GM06990 (cell line): ENCODE measurements at regions not wholly inside any gene's neighbourhood (a gene's known extent, or its start where the extent isn't known, plus 50 kb on each side); places are given as distances from the start of the nearest gene placed in this dataset.

Experiments
- DNase-seq: peaks from one replicate; pipeline ENCODE4 v3.0.0-alpha.2; 2011; ENCODE audit not compliant: insufficient read length; ENCODE audit errors: extremely low read depth
- H3K27me3 ChIP-seq: replicated peaks from 2 replicates; pipeline ENCODE4 v1.6.0; 2011; ENCODE audit warnings: low read length; ENCODE audit not compliant: control insufficient read depth, insufficient read depth
- H3K36me3 ChIP-seq: 2 replicates; pipeline ENCODE4 v1.5.1; 2011; ENCODE audit warnings: low read length; ENCODE audit not compliant: control insufficient read depth, insufficient read depth
- H3K4me3 ChIP-seq: replicated peaks from 2 replicates; pipeline ENCODE4 v1.5.1; 2011; ENCODE audit warnings: low read depth, mild to moderate bottlenecking, control low read depth, low read length
- CTCF ChIP-seq: IDR thresholded peaks from 2 replicates; pipeline ENCODE4 v1.5.1; 2011; ENCODE audit warnings: low read length, control low read depth, mild to moderate bottlenecking, inconsistent platforms; ENCODE audit not compliant: insufficient read depth, poor library complexity, severe bottlenecking

DNA sequence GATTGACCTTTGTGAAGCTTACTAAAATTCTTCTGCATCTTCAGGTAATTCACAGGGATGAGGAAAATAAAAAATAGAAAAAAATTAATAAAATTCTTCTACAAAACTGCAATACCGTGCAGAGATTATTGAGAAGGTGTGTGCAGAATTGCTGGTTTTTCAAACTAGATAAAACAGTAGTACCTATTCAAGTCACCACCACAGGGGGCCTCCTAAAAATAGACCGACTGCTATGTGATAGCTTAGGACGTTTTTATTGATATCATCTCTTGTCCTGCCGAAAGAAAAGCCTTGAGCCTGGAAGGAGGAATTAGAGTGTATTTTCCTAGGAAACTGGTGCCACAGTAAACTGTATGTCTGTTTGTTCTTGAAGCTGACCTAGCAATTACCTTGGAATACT is 325.9 kb downstream of the ZFHX3 start:
- TF ChIP-seq CTCF: no peak
- H3K27me3 ChIP-seq: no peaks in the 10 kb centered on the region
- H3K36me3 ChIP-seq: no peaks in the 10 kb centered on the region
- DNase-seq: no peak
- no peak overlapping the region for H3K4me3 ChIP-seq

GRCh38 chr16:72715267-72715666 is 332.7 kb downstream of the ZFHX3 start:
- Histone ChIP-seq H3K27me3 (no peaks in the 10 kb centered on the region), H3K4me3 (no peak overlapping the region), H3K36me3 (no peaks in the 10 kb centered on the region)
- TF ChIP-seq CTCF: no peak
- no peak for DNase-seq

GRCh38 chr16:72711823-72712222 is 336.1 kb downstream of the ZFHX3 start:
- Histone ChIP-seq H3K36me3 (no peaks in the 10 kb centered on the region), H3K4me3 (no peak overlapping the region), H3K27me3 (no peaks in the 10 kb centered on the region)
- no peak for TF ChIP-seq CTCF
- no peak for DNase-seq

GRCh38 chr16:72705801-72706200 is 342.1 kb downstream of the ZFHX3 start:
- no peaks in the 10 kb centered on the region for H3K36me3 ChIP-seq
- TF ChIP-seq CTCF: no peak
- no peak for DNase-seq
- no peaks in the 10 kb centered on the region for H3K27me3 ChIP-seq
- H3K4me3 ChIP-seq: no peak overlapping the region

- H3K27me3 ChIP-seq: no peaks in the 10 kb centered on the region
- TF ChIP-seq CTCF: no peak
- no peak overlapping the region for H3K4me3 ChIP-seq
- DNase-seq: no peak
- no peaks in the 10 kb centered on the region for H3K36me3 ChIP-seq
Measured at GRCh38 chr16:72704746-72705372, 343.1 kb downstream of the ZFHX3 start.

DNA sequence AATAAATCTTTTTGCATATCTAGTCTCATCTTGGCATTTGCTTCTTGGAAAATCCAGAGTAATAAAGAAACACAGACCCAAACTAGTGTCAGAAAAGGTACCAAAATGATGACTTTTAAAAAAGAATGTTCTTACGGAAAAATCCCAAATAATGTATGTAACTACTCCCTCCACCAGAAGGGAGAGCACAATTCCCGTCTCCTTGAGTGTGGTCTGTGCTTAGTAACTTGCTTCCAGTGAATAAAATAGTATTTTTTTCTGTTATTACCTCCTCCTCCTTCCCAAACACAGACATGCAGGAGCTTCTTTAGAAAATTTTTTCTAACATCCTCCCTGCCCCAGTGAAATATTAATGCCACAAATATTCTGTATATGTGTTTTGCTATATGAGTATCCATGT is 358.1 kb downstream of the ZFHX3 start:
- Histone ChIP-seq H3K27me3 (no peaks in the 10 kb centered on the region), H3K4me3 (no peak overlapping the region), H3K36me3 (no peaks in the 10 kb centered on the region)
- no peak for TF ChIP-seq CTCF
- no peak for DNase-seq
